Fibroblast of lung (primary cell): ENCODE measurements at regions not wholly inside any gene's neighbourhood (a gene's known extent, or its start where the extent isn't known, plus 50 kb on each side); places are given as distances from the start of the nearest gene placed in this dataset.

ENCODE experiments used
- DNase-seq, 2 donors: peaks; one replicate each; pipeline versions ENCODE4 v3.0.0 to v3.0.0-alpha.2; 2010; ENCODE audit warnings: low read depth in 2 of 2
- H2AFZ ChIP-seq: 2 replicates; pipeline ENCODE4 v1.5.1; 2012; ENCODE audit warnings: low read length, control low read depth, inconsistent platforms
- H3K27ac ChIP-seq: 2 replicates; pipeline ENCODE4 v1.5.1; 2011; ENCODE audit warnings: low read length, control low read depth; ENCODE audit not compliant: insufficient read depth
- H3K27me3 ChIP-seq: 2 replicates; pipeline ENCODE4 v1.5.1; 2011; ENCODE audit warnings: mild to moderate bottlenecking, low read length; ENCODE audit not compliant: control insufficient read depth, insufficient read depth
- H3K36me3 ChIP-seq: 2 replicates; pipeline ENCODE4 v1.5.1; 2011; ENCODE audit warnings: low read length; ENCODE audit not compliant: control insufficient read depth, insufficient read depth
- H3K4me1 ChIP-seq: 2 replicates; pipeline ENCODE4 v1.5.1; 2011; ENCODE audit warnings: low read length; ENCODE audit not compliant: control insufficient read depth, insufficient read depth; ENCODE audit errors: extremely low read depth
- H3K4me2 ChIP-seq: 2 replicates; pipeline ENCODE4 v1.5.1; 2011; ENCODE audit warnings: low read length, control low read depth; ENCODE audit not compliant: insufficient read depth; ENCODE audit errors: extremely low read depth
- H3K4me3 ChIP-seq, 4 experiments: fragments of 200-600 bp in 1 of 4; sonication (generic) in 1 of 4; replicated peaks in 1 of 4; 2 replicates each; pipeline ENCODE4 v1.5.1; 2011 to 2016; ENCODE audit warnings: low read length in 4 of 4, low read depth in 3 of 4, mild to moderate bottlenecking in 3 of 4, control low read depth in 2 of 4, inconsistent platforms in 1 of 4, mixed read lengths in 1 of 4; ENCODE audit not compliant: insufficient read depth in 1 of 4; ENCODE audit errors: control extremely low read depth in 1 of 4
- H3K79me2 ChIP-seq: 2 replicates; pipeline ENCODE4 v1.5.1; 2012; ENCODE audit warnings: mild to moderate bottlenecking, low read length, inconsistent platforms; ENCODE audit not compliant: control insufficient read depth, insufficient read depth
- H3K9ac ChIP-seq: 2 replicates; pipeline ENCODE4 v1.5.1; 2011; ENCODE audit warnings: mild to moderate bottlenecking, low read length, control low read depth; ENCODE audit not compliant: insufficient read depth
- H3K9me3 ChIP-seq: 2 replicates; pipeline ENCODE4 v1.5.1; 2012; ENCODE audit warnings: low read depth, low read length; ENCODE audit not compliant: control insufficient read depth, insufficient read depth
- H4K20me1 ChIP-seq: 2 replicates; pipeline ENCODE4 v1.5.1; 2011; ENCODE audit warnings: low read length; ENCODE audit not compliant: control insufficient read depth, insufficient read depth; ENCODE audit errors: extremely low read depth
- EZH2 ChIP-seq: IDR thresholded peaks from 2 replicates; pipeline ENCODE4 v1.5.1; 2012; ENCODE audit warnings: low read length, control low read depth, mild to moderate bottlenecking; ENCODE audit errors: missing control alignments
- TF ChIP-seq, protein P1 (sequence below), 2 donors: IDR thresholded peaks in 1 of 2; conservative IDR thresholded peaks in 1 of 2; 1 replicate in 1 of 2; 2 replicates in 1 of 2; pipeline ENCODE4 v1.5.1; 2011 to 2012; ENCODE audit warnings: low read length in 2 of 2, control low read depth in 1 of 2, inconsistent platforms in 1 of 2, low read depth in 1 of 2, mild to moderate bottlenecking in 1 of 2

GRCh38 chrX:35076061-35076460 is 133.5 kb downstream of the FAM47B start:
- TF ChIP-seq, protein P1, sequence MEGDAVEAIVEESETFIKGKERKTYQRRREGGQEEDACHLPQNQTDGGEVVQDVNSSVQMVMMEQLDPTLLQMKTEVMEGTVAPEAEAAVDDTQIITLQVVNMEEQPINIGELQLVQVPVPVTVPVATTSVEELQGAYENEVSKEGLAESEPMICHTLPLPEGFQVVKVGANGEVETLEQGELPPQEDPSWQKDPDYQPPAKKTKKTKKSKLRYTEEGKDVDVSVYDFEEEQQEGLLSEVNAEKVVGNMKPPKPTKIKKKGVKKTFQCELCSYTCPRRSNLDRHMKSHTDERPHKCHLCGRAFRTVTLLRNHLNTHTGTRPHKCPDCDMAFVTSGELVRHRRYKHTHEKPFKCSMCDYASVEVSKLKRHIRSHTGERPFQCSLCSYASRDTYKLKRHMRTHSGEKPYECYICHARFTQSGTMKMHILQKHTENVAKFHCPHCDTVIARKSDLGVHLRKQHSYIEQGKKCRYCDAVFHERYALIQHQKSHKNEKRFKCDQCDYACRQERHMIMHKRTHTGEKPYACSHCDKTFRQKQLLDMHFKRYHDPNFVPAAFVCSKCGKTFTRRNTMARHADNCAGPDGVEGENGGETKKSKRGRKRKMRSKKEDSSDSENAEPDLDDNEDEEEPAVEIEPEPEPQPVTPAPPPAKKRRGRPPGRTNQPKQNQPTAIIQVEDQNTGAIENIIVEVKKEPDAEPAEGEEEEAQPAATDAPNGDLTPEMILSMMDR (conservative IDR thresholded peaks at IDR 0.05 in 1 of 2, IDR thresholded peaks at IDR 0.05 in 1 of 2; ENCODE audit: low read depth in 1 of 2, low read length in 2 of 2): no peak
- no peak for TF ChIP-seq EZH2
- Histone ChIP-seq H3K9me3 (no peaks in the 10 kb centered on the region), H3K9ac (no peak overlapping the region), H3K79me2 (no peaks in the 10 kb centered on the region), H3K36me3 (no peaks in the 10 kb centered on the region), H4K20me1 (no peaks in the 10 kb centered on the region), H3K27me3 (no peaks in the 10 kb centered on the region), H3K27ac (no peak overlapping the region), H3K4me2 (no peak overlapping the region), H3K4me1 (no peaks in the 10 kb centered on the region), H2AFZ (no peak overlapping the region), H3K4me3 (no peak overlapping the region)
- no peak for DNase-seq

DNA sequence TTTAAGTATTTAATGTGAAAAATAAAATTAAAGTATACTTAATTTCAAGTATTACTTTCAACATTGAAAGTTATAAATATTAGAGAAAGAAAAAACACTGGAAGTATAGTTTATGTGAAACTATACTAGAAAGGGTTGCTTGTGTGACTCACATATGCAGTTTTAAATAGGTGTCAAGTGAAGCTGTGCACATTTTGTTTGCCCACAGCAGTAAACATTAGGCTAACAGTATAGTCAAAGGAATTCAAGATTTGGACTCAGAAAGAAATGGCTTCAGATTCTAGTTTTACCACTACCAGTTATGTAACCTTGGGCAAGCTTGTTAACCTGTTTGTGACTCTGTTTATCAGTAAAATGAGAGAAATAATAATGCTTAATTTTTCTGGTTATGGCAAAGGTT is 148.2 kb downstream of the FAM47B start:
- TF ChIP-seq EZH2: no peak
- TF ChIP-seq, protein P1 (conservative IDR thresholded peaks at IDR 0.05 in 1 of 2, IDR thresholded peaks at IDR 0.05 in 1 of 2; ENCODE audit: low read depth in 1 of 2, low read length in 2 of 2): no peak
- no peak overlapping the region for H3K27ac ChIP-seq
- H3K4me1 ChIP-seq: no peaks in the 10 kb centered on the region
- H3K4me2 ChIP-seq: no peak overlapping the region
- no peaks in the 10 kb centered on the region for H3K79me2 ChIP-seq
- no peaks in the 10 kb centered on the region for H4K20me1 ChIP-seq
- H3K4me3 ChIP-seq: no peak overlapping the region
- H3K36me3 ChIP-seq: no peaks in the 10 kb centered on the region
- no peaks in the 10 kb centered on the region for H3K9me3 ChIP-seq
- no peak overlapping the region for H3K9ac ChIP-seq
- no peaks in the 10 kb centered on the region for H3K27me3 ChIP-seq
- peak in 1 of 2 donors; percentile 62 for DNase-seq
- H2AFZ ChIP-seq: no peak overlapping the region

DNA sequence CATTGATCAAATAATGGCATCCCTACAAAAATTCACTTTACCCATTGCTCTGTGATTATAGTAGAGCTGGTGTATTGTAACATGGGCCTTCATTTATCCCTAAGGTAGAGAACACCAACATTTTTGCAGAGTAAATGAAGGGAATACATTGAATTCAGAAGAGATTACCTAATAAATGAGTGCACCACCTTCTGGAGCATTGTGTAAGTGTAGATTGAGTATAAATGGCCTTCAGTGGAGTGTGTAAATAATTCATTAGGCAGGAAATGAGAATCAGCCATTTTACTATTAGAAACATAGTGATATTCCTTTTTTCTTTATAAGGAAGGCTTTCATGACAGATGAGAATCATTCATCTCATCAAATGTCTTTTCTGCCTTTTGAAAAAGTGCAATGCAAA is 155.8 kb downstream of the FAM47B start:
- DNase-seq: no peak
- Histone ChIP-seq H3K9me3 (no peaks in the 10 kb centered on the region), H3K27me3 (no peaks in the 10 kb centered on the region), H2AFZ (no peak overlapping the region), H4K20me1 (no peaks in the 10 kb centered on the region), H3K9ac (no peak overlapping the region), H3K27ac (no peak overlapping the region), H3K36me3 (no peaks in the 10 kb centered on the region), H3K79me2 (no peaks in the 10 kb centered on the region), H3K4me3 (no peak overlapping the region), H3K4me1 (no peaks in the 10 kb centered on the region), H3K4me2 (no peak overlapping the region)
- TF ChIP-seq, protein P1 (conservative IDR thresholded peaks at IDR 0.05 in 1 of 2, IDR thresholded peaks at IDR 0.05 in 1 of 2; ENCODE audit: low read depth in 1 of 2, low read length in 2 of 2): no peak
